PC-3 (cell line): ENCODE measurements at regions not wholly inside any gene's neighbourhood (a gene's known extent, or its start where the extent isn't known, plus 50 kb on each side); places are given as distances from the start of the nearest gene placed in this dataset.
"Not testable (repeated sequence)": the region's sequence is repeated elsewhere in the genome, so short reads cannot be mapped to it uniquely, and the experiment has no call there.

Source experiments
- ATAC-seq: fragments of 200-7000 bp; cut with Tn5 transposase; 2 replicates; pipeline ENCODE4 v1.9.1; 2020; ENCODE audit warnings: mild to moderate bottlenecking, moderate library complexity
- BruUV-seq: library from RNA; stranded (reverse); fragments of 400-500 nt; replicated peaks from 2 replicates; lab custom pipeline; 2021; lab: Mats Ljungman, UMichigan
- CTCF ChIA-PET: fragments of 300-600 bp; sonication (Branson Sonifier 250); formaldehyde crosslinking; loops from one replicate; lab custom pipeline; 2022; ENCODE audit warnings: antibody characterized with exemption; lab: Charles Lee
- POLR2A ChIA-PET: fragments of 300-600 bp; sonication (Branson Sonifier 250); formaldehyde crosslinking; loops from one replicate; lab custom pipeline; 2022; ENCODE audit warnings: antibody characterized with exemption; ENCODE audit not compliant: unreplicated experiment; lab: Charles Lee
- DNase-seq: peaks from one replicate; pipeline ENCODE4 v3.0.0-alpha.2; 2015
- H2AFZ ChIP-seq: fragments of 300-600 bp; sonication (generic); 2 replicates; pipeline ENCODE4 v1.6.0; 2016; ENCODE audit warnings: antibody characterized with exemption, low read length
- H3F3A ChIP-seq: fragments of 300-600 bp; sonication (generic); one replicate; pipeline ENCODE4 v1.6.0; 2017; ENCODE audit warnings: antibody characterized with exemption, low read length, control low read depth, mild to moderate bottlenecking; ENCODE audit not compliant: unreplicated experiment
- H3K27ac ChIP-seq: fragments of 300-600 bp; sonication (generic); 2 replicates; pipeline ENCODE4 v1.5.1; 2016; ENCODE audit warnings: mild to moderate bottlenecking, low read length
- H3K27me3 ChIP-seq: fragments of 300-600 bp; sonication (generic); 2 replicates; pipeline ENCODE4 v1.6.1; 2016; ENCODE audit warnings: low read length, mixed read lengths
- H3K36me3 ChIP-seq: fragments of 300-600 bp; sonication (generic); 2 replicates; pipeline ENCODE4 v1.6.1; 2016; ENCODE audit warnings: low read depth, mixed run types, low read length, mixed read lengths
- H3K4me1 ChIP-seq: fragments of 300-600 bp; sonication (generic); 2 replicates; pipeline ENCODE4 v1.5.1; 2016; ENCODE audit warnings: low read length; ENCODE audit not compliant: insufficient read depth
- H3K4me2 ChIP-seq: fragments of 300-600 bp; sonication (generic); 2 replicates; pipeline ENCODE4 v1.6.0; 2016; ENCODE audit warnings: low read length
- H3K4me3 ChIP-seq: fragments of 300-600 bp; sonication (generic); 2 replicates; pipeline ENCODE4 v1.5.1; 2016; ENCODE audit warnings: mild to moderate bottlenecking, low read length, mixed read lengths
- H3K79me2 ChIP-seq: fragments of 300-600 bp; sonication (generic); 2 replicates; pipeline ENCODE4 v1.6.1; 2017; ENCODE audit warnings: low read length, mixed read lengths
- H3K9ac ChIP-seq: fragments of 300-600 bp; sonication (generic); 2 replicates; pipeline ENCODE4 v1.6.0; 2016; ENCODE audit warnings: mild to moderate bottlenecking, low read length
- H3K9me2 ChIP-seq: fragments of 300-600 bp; sonication (generic); replicated peaks from 2 replicates; pipeline ENCODE4 v1.6.1; 2016; ENCODE audit warnings: mixed run types, low read length, mixed read lengths
- H3K9me3 ChIP-seq: fragments of 300-600 bp; sonication (generic); 2 replicates; pipeline ENCODE4 v1.6.1; 2016; ENCODE audit warnings: low read length, mixed read lengths
- H4K20me1 ChIP-seq: fragments of 300-600 bp; sonication (generic); 2 replicates; pipeline ENCODE4 v1.6.1; 2016; ENCODE audit warnings: low read length, mixed read lengths
- EZH2 ChIP-seq: fragments of 300-600 bp; sonication (generic); IDR thresholded peaks from one replicate; pipeline ENCODE4 v1.6.1; 2017; ENCODE audit warnings: antibody characterized with exemption, mild to moderate bottlenecking, low read length; ENCODE audit not compliant: unreplicated experiment
- EZH2phosphoT487 ChIP-seq: fragments of 300-600 bp; sonication (generic); IDR thresholded peaks from 2 replicates; pipeline ENCODE4 v1.6.1; 2018; ENCODE audit warnings: mild to moderate bottlenecking, antibody characterized with exemption, low read length, borderline replicate concordance
- intact Hi-C: fragments of 100-400 bp; cut with micrococcal nuclease; formaldehyde crosslinking; loops from 2 replicates; pipeline ENCODE4 v1.9.0; 2023
- TF ChIP-seq, protein P1 (sequence below): fragments of 300-600 bp; sonication (generic); conservative IDR thresholded peaks from 2 replicates; pipeline ENCODE4 v1.5.1; 2017; ENCODE audit warnings: antibody characterized with exemption, low read depth, mild to moderate bottlenecking, low read length

DNA sequence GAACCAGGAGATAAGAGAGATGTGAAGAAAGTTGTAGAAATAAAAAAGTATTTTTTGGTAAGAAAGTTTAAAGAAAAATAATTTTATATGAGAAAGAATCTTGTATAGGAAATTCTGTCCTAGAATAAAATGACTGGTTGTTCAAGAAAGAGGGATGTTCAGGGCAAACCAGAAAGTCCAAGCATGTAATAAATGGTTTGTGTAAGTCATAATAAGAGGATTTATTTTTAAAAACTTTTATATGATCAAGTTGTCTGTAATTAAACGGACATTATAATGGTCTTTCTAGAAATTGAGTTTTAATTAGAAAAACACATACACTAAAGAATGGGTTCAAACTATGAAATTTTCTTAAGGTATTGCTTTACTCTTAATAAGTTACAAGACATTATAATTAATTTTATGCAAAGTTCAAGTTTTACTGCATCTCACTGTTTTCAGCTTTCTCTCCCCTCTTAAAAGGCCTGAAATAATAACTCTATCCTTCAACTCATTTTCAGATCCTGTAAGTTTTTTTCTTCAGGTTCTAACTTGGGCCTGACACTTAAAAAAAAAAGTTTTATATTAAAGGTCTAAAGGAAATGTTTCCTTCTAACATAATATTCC, 56.1 kb upstream of the ZNF300 start:
- no peak overlapping the region for H3K9ac ChIP-seq
- intact Hi-C loops: no loop called here
- no TSS peak for BruUV-seq
- no peaks in the 10 kb centered on the region for H4K20me1 ChIP-seq
- H3K4me2 ChIP-seq: no peak overlapping the region
- H3K9me2 ChIP-seq: no peaks in the 10 kb centered on the region
- peaks cover 46% of the 10 kb centered on the region for H3K9me3 ChIP-seq
- TF ChIP-seq, protein P1, sequence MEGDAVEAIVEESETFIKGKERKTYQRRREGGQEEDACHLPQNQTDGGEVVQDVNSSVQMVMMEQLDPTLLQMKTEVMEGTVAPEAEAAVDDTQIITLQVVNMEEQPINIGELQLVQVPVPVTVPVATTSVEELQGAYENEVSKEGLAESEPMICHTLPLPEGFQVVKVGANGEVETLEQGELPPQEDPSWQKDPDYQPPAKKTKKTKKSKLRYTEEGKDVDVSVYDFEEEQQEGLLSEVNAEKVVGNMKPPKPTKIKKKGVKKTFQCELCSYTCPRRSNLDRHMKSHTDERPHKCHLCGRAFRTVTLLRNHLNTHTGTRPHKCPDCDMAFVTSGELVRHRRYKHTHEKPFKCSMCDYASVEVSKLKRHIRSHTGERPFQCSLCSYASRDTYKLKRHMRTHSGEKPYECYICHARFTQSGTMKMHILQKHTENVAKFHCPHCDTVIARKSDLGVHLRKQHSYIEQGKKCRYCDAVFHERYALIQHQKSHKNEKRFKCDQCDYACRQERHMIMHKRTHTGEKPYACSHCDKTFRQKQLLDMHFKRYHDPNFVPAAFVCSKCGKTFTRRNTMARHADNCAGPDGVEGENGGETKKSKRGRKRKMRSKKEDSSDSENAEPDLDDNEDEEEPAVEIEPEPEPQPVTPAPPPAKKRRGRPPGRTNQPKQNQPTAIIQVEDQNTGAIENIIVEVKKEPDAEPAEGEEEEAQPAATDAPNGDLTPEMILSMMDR: no peak
- no peak for TF ChIP-seq EZH2
- no peak for TF ChIP-seq EZH2phosphoT487
- H3K27me3 ChIP-seq: no peaks in the 10 kb centered on the region
- peaks cover 12% of the 10 kb centered on the region; the same call in 1 of the 2 replicates for H3K36me3 ChIP-seq
- no peaks in the 10 kb centered on the region for H3K4me1 ChIP-seq
- no peak overlapping the region for H2AFZ ChIP-seq
- ChIA-PET CTCF (no interaction called here), POLR2A (no interaction called here)
- no peak for ATAC-seq
- no peaks in the 10 kb centered on the region for H3K79me2 ChIP-seq
- no peaks in the 10 kb centered on the region for H3F3A ChIP-seq
- H3K4me3 ChIP-seq: no peak overlapping the region
- no peak overlapping the region for H3K27ac ChIP-seq
- DNase-seq: peak; percentile 7

DNA sequence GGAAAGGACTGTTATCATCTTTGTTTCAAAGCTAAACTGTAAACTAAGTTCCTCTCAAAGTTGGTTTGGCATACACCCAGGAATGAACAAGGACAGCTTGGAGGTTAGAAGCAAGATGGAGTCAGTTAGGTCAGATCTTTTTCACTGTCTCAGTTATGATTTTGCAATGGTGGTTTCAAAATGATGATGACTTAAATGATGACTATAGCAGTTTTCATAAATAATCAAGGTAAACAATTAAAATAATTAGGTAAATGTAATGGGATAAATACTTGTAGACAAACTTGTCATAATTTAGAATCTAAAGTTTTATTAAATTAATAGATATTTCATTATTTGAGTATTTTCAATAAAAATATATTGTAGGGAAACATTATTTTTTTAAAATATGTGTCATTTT, 55.5 kb upstream of the ZNF300 start:
- BruUV-seq, H3F3A ChIP-seq, H3K79me2 ChIP-seq, POLR2A ChIA-PET, CTCF ChIA-PET, H3K4me2 ChIP-seq, H4K20me1 ChIP-seq, H3K27me3 ChIP-seq, H3K4me1 ChIP-seq, H2AFZ ChIP-seq, H3K27ac ChIP-seq, H3K9ac ChIP-seq, ATAC-seq, H3K9me2 ChIP-seq, intact Hi-C loops, DNase-seq, H3K4me3 ChIP-seq: not testable (repeated sequence)
- Histone ChIP-seq H3K9me3 (peaks cover 50% of the 10 kb centered on the region), H3K36me3 (peaks cover 12% of the 10 kb centered on the region; the same call in 1 of the 2 replicates)
